HepG2 (cell line): ENCODE measurements at regions not wholly inside any gene's neighbourhood (a gene's known extent, or its start where the extent isn't known, plus 50 kb on each side); places are given as distances from the start of the nearest gene placed in this dataset.

Source experiments
- ATAC-seq: fragments of 200-7000 bp; cut with Tn5 transposase; 3 replicates; pipeline ENCODE4 v1.9.1; 2020; ENCODE audit warnings: mild to moderate bottlenecking, moderate library complexity
- BruUV-seq: library from RNA; stranded (reverse); fragments of 400-500 nt; replicated peaks from 2 replicates; lab custom pipeline; 2021; lab: Mats Ljungman, UMichigan
- CTCF ChIA-PET: fragments of 300-600 bp; formaldehyde crosslinking; extraction: SDS; loops from one replicate; lab custom pipeline; 2021; ENCODE audit warnings: low total read pairs, inconsistent platforms, low intra/inter-chr PET ratio; lab: Yijun Ruan, JAX
- POLR2A ChIA-PET: fragments of 350-600 bp; sonication (Branson Sonifier 250); formaldehyde crosslinking; loops from one replicate; lab custom pipeline; 2020; ENCODE audit warnings: antibody characterized with exemption, inconsistent platforms; lab: Yijun Ruan, JAX
- DNase-seq: peaks from one replicate; pipeline ENCODE4 v3.0.0-alpha.2; 2015; ENCODE audit warnings: low spot score
- FAIRE-seq: peaks from 3 replicates; lab custom pipeline; 2011; peaks lifted over from hg19 to GRCh38; lab: Jason Lieb, UNC
- H2AFZ ChIP-seq: one replicate; pipeline ENCODE4 v1.6.1; 2011; ENCODE audit warnings: low read length, inconsistent platforms
- H3K27ac ChIP-seq: fragments of 300-600 bp; 3 replicates; pipeline ENCODE4 v1.8.0; 2011; ENCODE audit warnings: mixed run types, mild to moderate bottlenecking, mixed read lengths, low read length, inconsistent platforms; ENCODE audit not compliant: insufficient read depth; ENCODE audit errors: extremely low read length
- H3K27me3 ChIP-seq, 2 experiments: fragments of 200-600 bp in 1 of 2; 2 replicates in 1 of 2; 3 replicates in 1 of 2; pipeline versions ENCODE4 v1.6.0 to v1.8.0; 2011; ENCODE audit warnings: low read length in 2 of 2, mild to moderate bottlenecking in 2 of 2, moderate library complexity in 2 of 2, inconsistent platforms in 1 of 2; ENCODE audit not compliant: insufficient read depth in 2 of 2, control insufficient read depth in 1 of 2
- H3K36me3 ChIP-seq, 2 experiments: fragments of 200-600 bp in 1 of 2; replicated peaks in 1 of 2; 2 replicates in 1 of 2; 3 replicates in 1 of 2; pipeline versions ENCODE4 v1.5.1 to v1.8.0; 2011; ENCODE audit warnings: low read length in 2 of 2, inconsistent platforms in 1 of 2; ENCODE audit not compliant: insufficient read depth in 2 of 2, control insufficient read depth in 1 of 2
- H3K4me1 ChIP-seq: 2 replicates; pipeline ENCODE4 v1.5.1; 2012; ENCODE audit warnings: low read length, inconsistent platforms; ENCODE audit not compliant: insufficient read depth
- H3K4me2 ChIP-seq: 2 replicates; pipeline ENCODE4 v1.6.0; 2011; ENCODE audit warnings: low read depth, low read length, inconsistent platforms
- H3K4me3 ChIP-seq, 3 experiments: fragments of 200-600 bp in 1 of 3; sonication (generic), shearing (Covaris generic) in 1 of 3; replicated peaks in 1 of 3; 2 replicates each; pipeline ENCODE4 v1.5.1; 2011 to 2016; ENCODE audit warnings: low read length in 3 of 3, inconsistent platforms in 2 of 3, low read depth in 2 of 3, mild to moderate bottlenecking in 2 of 3, control low read depth in 1 of 3, mixed read lengths in 1 of 3; ENCODE audit not compliant: insufficient read depth in 1 of 3
- H3K79me2 ChIP-seq: one replicate; pipeline ENCODE4 v1.6.1; 2011; ENCODE audit warnings: low read length, inconsistent platforms; ENCODE audit not compliant: insufficient read depth
- H3K9ac ChIP-seq: 2 replicates; pipeline ENCODE4 v1.6.0; 2011; ENCODE audit warnings: mild to moderate bottlenecking, low read depth, low read length, inconsistent platforms; ENCODE audit not compliant: insufficient read depth
- H3K9me3 ChIP-seq: 2 replicates; pipeline ENCODE4 v1.5.1; 2012; ENCODE audit warnings: mild to moderate bottlenecking, low read length
- H4K20me1 ChIP-seq: 2 replicates; pipeline ENCODE4 v1.6.0; 2011; ENCODE audit warnings: inconsistent platforms, mild to moderate bottlenecking, low read length, moderate library complexity; ENCODE audit not compliant: insufficient read depth
- ATF7-NPFF ChIP-seq: sonication (generic); formaldehyde crosslinking; IDR thresholded peaks from 2 replicates; pipeline ENCODE4 v1.8.1; 2023; ENCODE audit warnings: mild to moderate bottlenecking, low read depth, missing genetic modification reagents, moderate library complexity
- CBX2 ChIP-seq, 2 experiments: fragments of 200-600 bp in 1 of 2; sonication (generic); formaldehyde crosslinking in 1 of 2; IDR thresholded peaks; 2 replicates each; pipeline versions ENCODE4 v1.7.0 to v1.8.1; 2018 to 2022; ENCODE audit warnings: low read depth in 2 of 2, low read length in 1 of 2, mild to moderate bottlenecking in 1 of 2, missing genetic modification reagents in 1 of 2
- ELF1 ChIP-seq: sonication (generic); formaldehyde crosslinking; IDR thresholded peaks from 2 replicates; pipeline ENCODE4 v1.4.0; 2020; ENCODE audit warnings: missing genetic modification reagents
- MXD4 ChIP-seq: IDR thresholded peaks from 2 replicates; pipeline ENCODE4 v1.6.1; 2016; ENCODE audit warnings: mild to moderate bottlenecking, missing biosample characterization, missing genetic modification reagents
- MYC ChIP-seq: sonication (generic); formaldehyde crosslinking; IDR thresholded peaks from 2 replicates; pipeline ENCODE4 v1.9.0; 2021; ENCODE audit warnings: missing genetic modification reagents, borderline replicate concordance
- RBAK ChIP-seq: sonication (generic); formaldehyde crosslinking; IDR thresholded peaks from 2 replicates; pipeline ENCODE4 v1.5.1; 2020; ENCODE audit warnings: mild to moderate bottlenecking, missing genetic modification reagents
- STAG1 ChIP-seq: sonication (generic); formaldehyde crosslinking; IDR thresholded peaks from 2 replicates; pipeline ENCODE4 v1.4.0; 2020; ENCODE audit warnings: missing genetic modification reagents
- TFE3 ChIP-seq: IDR thresholded peaks from 2 replicates; pipeline ENCODE4 v1.6.1; 2016
- ZMYM3 ChIP-seq: sonication (generic); formaldehyde crosslinking; IDR thresholded peaks from 2 replicates; pipeline ENCODE4 v1.5.1; 2020; ENCODE audit warnings: mild to moderate bottlenecking, missing genetic modification reagents
- ZNF34 ChIP-seq: sonication (generic); formaldehyde crosslinking; IDR thresholded peaks from 2 replicates; pipeline ENCODE4 v1.4.0; 2020; ENCODE audit warnings: mild to moderate bottlenecking, missing genetic modification reagents, borderline replicate concordance
- ZNF510 ChIP-seq: sonication (generic); formaldehyde crosslinking; IDR thresholded peaks from 2 replicates; pipeline ENCODE4 v1.4.0; 2020; ENCODE audit warnings: low read depth, mild to moderate bottlenecking, missing genetic modification reagents
- ZNF616 ChIP-seq: sonication (generic); formaldehyde crosslinking; IDR thresholded peaks from 2 replicates; pipeline ENCODE4 v1.5.0; 2020; ENCODE audit warnings: low read depth, mild to moderate bottlenecking, missing genetic modification reagents
- ZNF784 ChIP-seq: sonication (generic); formaldehyde crosslinking; IDR thresholded peaks from 2 replicates; pipeline ENCODE4 v1.5.1; 2020; ENCODE audit warnings: missing genetic modification reagents, mild to moderate bottlenecking, borderline replicate concordance
- ZNF850 ChIP-seq: sonication (generic); formaldehyde crosslinking; conservative IDR thresholded peaks from 2 replicates; pipeline ENCODE4 v1.9.0; 2021; ENCODE audit warnings: mild to moderate bottlenecking, missing genetic modification reagents
- WGBS: methylation state at CpG from one replicate; pipeline ENCODE4 v1.1.6; 2017; ENCODE audit warnings: low lambda C conversion rate; 5-methylcytosine and 5-hydroxymethylcytosine counted together
- in situ Hi-C: cut with HindIII; loops from 2 replicates; pipeline ENCODE4 v1.10.0; 2017; ENCODE audit warnings: low pct_unique_long_range_greater_than_20kb; ENCODE audit not compliant: extremely low pct_ligation_motif_present
- intact Hi-C: fragments of 100-400 bp; cut with micrococcal nuclease; formaldehyde crosslinking; loops from one replicate; pipeline ENCODE4 v1.10.0; 2022; ENCODE audit not compliant: unreplicated experiment
- TF ChIP-seq, protein P1 (sequence below): sonication (generic); formaldehyde crosslinking; IDR thresholded peaks from 2 replicates; pipeline ENCODE4 v1.8.1; 2022; ENCODE audit warnings: mild to moderate bottlenecking, missing genetic modification reagents
- TF ChIP-seq, protein P2 (sequence below): sonication (generic); formaldehyde crosslinking; IDR thresholded peaks from 2 replicates; pipeline ENCODE4 v1.5.0; 2020; ENCODE audit warnings: mild to moderate bottlenecking, missing genetic modification reagents, moderate library complexity

DNA sequence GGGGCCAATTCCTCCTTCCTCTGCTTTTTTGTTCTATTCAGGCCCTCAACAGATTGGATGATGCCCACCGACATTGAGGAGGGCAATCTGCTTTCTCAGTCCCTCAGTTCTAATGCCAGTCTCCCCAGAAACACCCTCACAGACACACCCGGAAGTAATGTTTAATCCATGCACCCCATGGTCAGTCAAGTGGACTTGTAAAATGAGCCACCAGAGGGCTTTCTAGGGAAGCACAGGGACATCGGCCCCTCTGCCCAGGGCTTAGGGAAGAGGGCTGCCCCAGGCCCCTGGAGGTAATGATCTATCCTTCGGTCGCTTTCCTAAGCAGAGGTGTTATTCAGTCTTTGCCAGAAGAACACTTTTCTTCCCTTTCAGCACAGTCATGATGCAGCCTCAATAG is 107.4 kb downstream of the PDCL3 start:
- H3K27ac ChIP-seq: no peak overlapping the region
- no peaks in the 10 kb centered on the region for H3K9me3 ChIP-seq
- H3K27me3 ChIP-seq: peaks cover 2 to 46% of the 10 kb centered on the region in 2 experiments; a peak in 4 of 5 replicates
- ATAC-seq (peak; percentile 95), DNase-seq (peak; percentile 46), FAIRE-seq (no peak)
- no TSS peak for BruUV-seq
- H4K20me1 ChIP-seq: no peaks in the 10 kb centered on the region; the same call in 1 of the 2 replicates
- POLR2A ChIA-PET: no interaction called here
- H3K4me1 ChIP-seq: 0 out of 2 replicates have a peak, but pooled peaks cover 6% of the 10 kb centered on the region
- H3K79me2 ChIP-seq: no peaks in the 10 kb centered on the region
- H3K4me3 ChIP-seq: no peak overlapping the region
- intact Hi-C loops (loop anchor here (2.0 kb wide), 1 partner anchor 315 kb away; no protein-coding TSS in a partner anchor), in situ Hi-C loops (no loop called here)
- 19% methylated on average over 5 of the region's 5 CpGs for WGBS
- peak overlapping the region; percentile 10; the same call in 1 of the 2 replicates for H3K4me2 ChIP-seq
- no peak overlapping the region for H3K9ac ChIP-seq
- H3K36me3 ChIP-seq: no peaks in the 10 kb centered on the region
- CTCF ChIA-PET: no interaction called here
- H2AFZ ChIP-seq: no peak overlapping the region
- TF ChIP-seq STAG1 (CRISPR knock-in tag): peak; percentile 65
- TF ChIP-seq ELF1 (CRISPR knock-in tag): peak; percentile 74
- TF ChIP-seq ZNF850 (CRISPR knock-in tag): no peak
- TF ChIP-seq ZNF34 (CRISPR knock-in tag): no peak
- no peak for TF ChIP-seq ZMYM3 (CRISPR knock-in tag)
- no peak for TF ChIP-seq MYC (CRISPR knock-in tag)
- no peak for TF ChIP-seq RBAK (CRISPR knock-in tag)
- no peak for TF ChIP-seq ZNF616 (CRISPR knock-in tag)
- no peak for TF ChIP-seq MXD4 (CRISPR knock-in tag)
- TF ChIP-seq, protein P1, sequence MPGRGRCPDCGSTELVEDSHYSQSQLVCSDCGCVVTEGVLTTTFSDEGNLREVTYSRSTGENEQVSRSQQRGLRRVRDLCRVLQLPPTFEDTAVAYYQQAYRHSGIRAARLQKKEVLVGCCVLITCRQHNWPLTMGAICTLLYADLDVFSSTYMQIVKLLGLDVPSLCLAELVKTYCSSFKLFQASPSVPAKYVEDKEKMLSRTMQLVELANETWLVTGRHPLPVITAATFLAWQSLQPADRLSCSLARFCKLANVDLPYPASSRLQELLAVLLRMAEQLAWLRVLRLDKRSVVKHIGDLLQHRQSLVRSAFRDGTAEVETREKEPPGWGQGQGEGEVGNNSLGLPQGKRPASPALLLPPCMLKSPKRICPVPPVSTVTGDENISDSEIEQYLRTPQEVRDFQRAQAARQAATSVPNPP (CRISPR knock-in tag): no peak
- no peak for TF ChIP-seq CBX2 (IDR thresholded peaks at IDR 0.05; ENCODE audit: low read depth, low read length)
- no peak for TF ChIP-seq CBX2 (CRISPR knock-in tag; IDR thresholded peaks at IDR 0.05; ENCODE audit: low read depth)
- no peak for TF ChIP-seq ZNF510
- TF ChIP-seq ATF7-NPFF (CRISPR knock-in tag): no peak
- TF ChIP-seq, protein P2, sequence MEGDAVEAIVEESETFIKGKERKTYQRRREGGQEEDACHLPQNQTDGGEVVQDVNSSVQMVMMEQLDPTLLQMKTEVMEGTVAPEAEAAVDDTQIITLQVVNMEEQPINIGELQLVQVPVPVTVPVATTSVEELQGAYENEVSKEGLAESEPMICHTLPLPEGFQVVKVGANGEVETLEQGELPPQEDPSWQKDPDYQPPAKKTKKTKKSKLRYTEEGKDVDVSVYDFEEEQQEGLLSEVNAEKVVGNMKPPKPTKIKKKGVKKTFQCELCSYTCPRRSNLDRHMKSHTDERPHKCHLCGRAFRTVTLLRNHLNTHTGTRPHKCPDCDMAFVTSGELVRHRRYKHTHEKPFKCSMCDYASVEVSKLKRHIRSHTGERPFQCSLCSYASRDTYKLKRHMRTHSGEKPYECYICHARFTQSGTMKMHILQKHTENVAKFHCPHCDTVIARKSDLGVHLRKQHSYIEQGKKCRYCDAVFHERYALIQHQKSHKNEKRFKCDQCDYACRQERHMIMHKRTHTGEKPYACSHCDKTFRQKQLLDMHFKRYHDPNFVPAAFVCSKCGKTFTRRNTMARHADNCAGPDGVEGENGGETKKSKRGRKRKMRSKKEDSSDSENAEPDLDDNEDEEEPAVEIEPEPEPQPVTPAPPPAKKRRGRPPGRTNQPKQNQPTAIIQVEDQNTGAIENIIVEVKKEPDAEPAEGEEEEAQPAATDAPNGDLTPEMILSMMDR: peak; percentile 52
- no peak for TF ChIP-seq TFE3
- TF ChIP-seq ZNF784 (CRISPR knock-in tag): no peak
